CD14-positive monocyte (primary cell): ENCODE measurements at regions not wholly inside any gene's neighbourhood (a gene's known extent, or its start where the extent isn't known, plus 50 kb on each side); places are given as distances from the start of the nearest gene placed in this dataset.

ENCODE experiments used
- DNase-seq, 3 donors: peaks; one replicate each; pipeline ENCODE4 v3.0.0-alpha.2; 2011 to 2022
- H2AFZ ChIP-seq: 2 replicates; pipeline ENCODE4 v1.6.0; 2012; ENCODE audit warnings: mild to moderate bottlenecking, low read depth, low read length, inconsistent platforms; ENCODE audit not compliant: insufficient read depth, poor library complexity, severe bottlenecking
- H3K27ac ChIP-seq, 2 donors: 1 replicate in 1 of 2; 2 replicates in 1 of 2; pipeline ENCODE4 v1.5.1; 2012 to 2013; ENCODE audit warnings: low read length in 2 of 2, control low read depth in 1 of 2, inconsistent platforms in 1 of 2, low read depth in 1 of 2, mild to moderate bottlenecking in 1 of 2
- H3K27me3 ChIP-seq, 2 donors: one replicate each; pipeline versions ENCODE4 v1.6.0 to v1.6.1; 2011 to 2013; ENCODE audit warnings: low read length in 2 of 2; ENCODE audit not compliant: control insufficient read depth in 2 of 2, insufficient read depth in 2 of 2
- H3K36me3 ChIP-seq, 2 donors: replicated peaks in 1 of 2; 1 replicate in 1 of 2; 2 replicates in 1 of 2; pipeline versions ENCODE4 v1.5.1 to v1.6.1; 2012 to 2013; ENCODE audit warnings: low read length in 2 of 2, control low read depth in 1 of 2, inconsistent platforms in 1 of 2, mild to moderate bottlenecking in 1 of 2; ENCODE audit not compliant: insufficient read depth in 2 of 2, control insufficient read depth in 1 of 2
- H3K4me1 ChIP-seq, 2 donors: 1 replicate in 1 of 2; 2 replicates in 1 of 2; pipeline versions ENCODE4 v1.5.1 to v1.6.1; 2012 to 2013; ENCODE audit warnings: low read length in 2 of 2, control low read depth in 1 of 2, inconsistent platforms in 1 of 2, mild to moderate bottlenecking in 1 of 2, moderate library complexity in 1 of 2; ENCODE audit not compliant: insufficient read depth in 2 of 2, control insufficient read depth in 1 of 2
- H3K4me2 ChIP-seq: replicated peaks from 2 replicates; pipeline ENCODE3; 2012; ENCODE audit warnings: low read length, moderate library complexity, mild to moderate bottlenecking; ENCODE audit not compliant: poor library complexity, severe bottlenecking; ENCODE audit errors: extremely low read depth
- H3K4me3 ChIP-seq, 3 experiments: fragments of 200-600 bp in 1 of 3; sonication (generic) in 1 of 3; replicated peaks in 1 of 3; 1 replicate in 2 of 3; 2 replicates in 1 of 3; pipeline ENCODE4 v1.5.1; 2011 to 2013; ENCODE audit warnings: low read length in 3 of 3, mild to moderate bottlenecking in 3 of 3, control low read depth in 2 of 3, low read depth in 2 of 3, inconsistent platforms in 1 of 3, moderate library complexity in 1 of 3
- H3K79me2 ChIP-seq: 2 replicates; pipeline ENCODE4 v1.6.0; 2012; ENCODE audit warnings: mild to moderate bottlenecking, control low read depth, inconsistent platforms, low read length, moderate library complexity; ENCODE audit not compliant: insufficient read depth
- H3K9ac ChIP-seq: 2 replicates; pipeline ENCODE4 v1.6.0; 2017; ENCODE audit warnings: low read length, mild to moderate bottlenecking; ENCODE audit not compliant: insufficient read depth, poor library complexity, severe bottlenecking
- H3K9me3 ChIP-seq, 2 donors: replicated peaks in 1 of 2; 1 replicate in 1 of 2; 2 replicates in 1 of 2; pipeline versions ENCODE4 v1.5.1 to v1.6.1; 2012 to 2013; ENCODE audit warnings: low read length in 2 of 2, control low read depth in 1 of 2; ENCODE audit not compliant: control insufficient read depth in 1 of 2, insufficient read depth in 1 of 2
- H4K20me1 ChIP-seq: 2 replicates; pipeline ENCODE4 v1.6.0; 2012; ENCODE audit warnings: mild to moderate bottlenecking, low read length, control low read depth, moderate library complexity; ENCODE audit not compliant: insufficient read depth
- H3K27ac Mint-ChIP-seq, 7 donors: one replicate each; pipeline ENCODE4 v1.8.0; 2020; ENCODE audit warnings: mild to moderate bottlenecking in 7 of 7, mixed read lengths in 7 of 7, moderate library complexity in 6 of 7, inconsistent platforms in 2 of 7
- H3K27me3 Mint-ChIP-seq, 3 donors: one replicate each; pipeline ENCODE4 v1.8.0; 2021 to 2022; ENCODE audit warnings: low read depth in 3 of 3, mild to moderate bottlenecking in 3 of 3, mixed read lengths in 3 of 3, moderate library complexity in 3 of 3, inconsistent platforms in 1 of 3
- H3K36me3 Mint-ChIP-seq, 2 donors: one replicate each; pipeline ENCODE4 v1.8.0; 2020; ENCODE audit warnings: mixed read lengths in 2 of 2, inconsistent platforms in 1 of 2, mild to moderate bottlenecking in 1 of 2
- H3K4me1 Mint-ChIP-seq: one replicate; pipeline ENCODE4 v1.8.0; 2020; ENCODE audit warnings: mild to moderate bottlenecking, mixed read lengths
- H3K4me3 Mint-ChIP-seq, 2 donors: one replicate each; pipeline ENCODE4 v1.8.0; 2020; ENCODE audit warnings: mild to moderate bottlenecking in 2 of 2, mixed read lengths in 2 of 2, moderate library complexity in 1 of 2
- H3K9me3 Mint-ChIP-seq, 7 donors: one replicate each; pipeline ENCODE4 v1.8.0; 2020 to 2022; ENCODE audit warnings: mixed read lengths in 7 of 7, mild to moderate bottlenecking in 6 of 7, moderate library complexity in 6 of 7, inconsistent platforms in 2 of 7
- CTCF ChIP-seq: fragments of 200-600 bp; IDR thresholded peaks from one replicate; pipeline ENCODE4 v1.8.0; 2022; ENCODE audit warnings: antibody characterized with exemption, mild to moderate bottlenecking
- WGBS: methylation state at CpG from one replicate; pipeline ENCODE4 v1.1.5; 2013; ENCODE audit warnings: missing lambda C conversion rate; ENCODE audit not compliant: insufficient coverage; 5-methylcytosine and 5-hydroxymethylcytosine counted together
- intact Hi-C, 2 donors: fragments of 100-400 bp; cut with micrococcal nuclease; formaldehyde crosslinking; loops; one replicate each; pipeline versions ENCODE4 v1.15.0 to v1.15.1; 2023

- no peak for TF ChIP-seq CTCF
- Mint-ChIP-seq H3K27ac (no peak overlapping the region), H3K36me3 (no peaks in the 10 kb centered on the region), H3K4me1 (peaks cover under 1% of the 10 kb centered on the region), H3K27me3 (peaks cover 0 to 4% (median 2%) of the 10 kb centered on the region in 3 donors), H3K4me3 (no peak overlapping the region), H3K9me3 (peaks cover 0 to 6% (median 3%) of the 10 kb centered on the region in 7 donors)
- Histone ChIP-seq H3K27me3 (no peaks in the 10 kb centered on the region), H3K4me2 (no peak overlapping the region), H3K79me2 (no peaks in the 10 kb centered on the region), H2AFZ (no peak overlapping the region), H4K20me1 (peaks cover 13% of the 10 kb centered on the region), H3K4me3 (no peak overlapping the region), H3K9ac (no peak overlapping the region), H3K4me1 (no peaks in the 10 kb centered on the region), H3K36me3 (no peaks in the 10 kb centered on the region), H3K9me3 (no peaks in the 10 kb centered on the region), H3K27ac (no peak overlapping the region)
- intact Hi-C loops = no loop called here
- DNase-seq = no peak
- WGBS = no CpG with 5 or more reads among the region's 2 CpGs
Observed at GRCh38 chr4:141448490-141448889, 187.9 kb upstream of the IL15 start.

- Histone ChIP-seq H3K79me2 (no peaks in the 10 kb centered on the region), H3K36me3 (no peaks in the 10 kb centered on the region), H4K20me1 (peaks cover 17% of the 10 kb centered on the region), H3K4me2 (no peak overlapping the region), H3K4me3 (no peak overlapping the region), H3K9ac (no peak overlapping the region), H3K27me3 (no peaks in the 10 kb centered on the region), H2AFZ (no peak overlapping the region), H3K4me1 (no peaks in the 10 kb centered on the region), H3K9me3 (no peaks in the 10 kb centered on the region), H3K27ac (no peak overlapping the region)
- H3K36me3 Mint-ChIP-seq = no peaks in the 10 kb centered on the region
- H3K4me1 Mint-ChIP-seq = no peaks in the 10 kb centered on the region
- intact Hi-C loops = no loop called here
- no CpG with 5 or more reads among the region's 3 CpGs for WGBS
- DNase-seq = no peak
- TF ChIP-seq CTCF = no peak
- peaks cover 0 to 4% (median 2%) of the 10 kb centered on the region in 3 donors for H3K27me3 Mint-ChIP-seq
- no peak overlapping the region for H3K4me3 Mint-ChIP-seq
- H3K9me3 Mint-ChIP-seq = peaks cover 0 to 6% (median 3%) of the 10 kb centered on the region in 7 donors
- H3K27ac Mint-ChIP-seq = no peak overlapping the region
Observed at GRCh38 chr4:141449927-141450326, 186.5 kb upstream of the IL15 start.
